ENCODE measurements at regions not wholly inside any gene's neighbourhood (a gene's known extent, or its start where the extent isn't known, plus 50 kb on each side); places are given as distances from the start of the nearest gene placed in this dataset.

- Mint-ChIP-seq H3K27me3 (no peaks in the 10 kb centered on the region), H3K4me3 (no peak overlapping the region), H3K27ac (no peak overlapping the region), H3K4me1 (no peaks in the 10 kb centered on the region), H3K9me3 (ENCODE audit: insufficient read depth) (peaks cover 5% of the 10 kb centered on the region)
- DNase-seq (no peak), ATAC-seq (ENCODE audit: low read depth) (no peak)
- Histone ChIP-seq H2AFZ (ENCODE audit: insufficient read depth, low read depth, low read length, poor library complexity, severe bottlenecking) (no peak overlapping the region), H3K36me3 (replicated peaks in 1 of 2; ENCODE audit: control extremely low read depth in 1 of 2, control insufficient read depth in 1 of 2, extremely low read depth in 1 of 2, insufficient read depth in 2 of 2, low read length in 1 of 2) (no peaks in the 10 kb centered on the region), H3K4me2 (replicated peaks; ENCODE audit: low read depth, low read length, poor library complexity, severe bottlenecking) (no peak overlapping the region), H3K9me3 (ENCODE audit: control extremely low read depth in 1 of 3, control insufficient read depth in 2 of 3, insufficient read depth in 1 of 3, low read length in 2 of 3) (peaks cover 0 to 4% (median 0%) of the 10 kb centered on the region in 3 donors), H3K9ac (ENCODE audit: low read length) (no peak overlapping the region), H3K79me2 (ENCODE audit: control insufficient read depth, insufficient read depth, low read length) (no peaks in the 10 kb centered on the region), H3K4me3 (ENCODE audit: control extremely low read depth in 1 of 5, extremely low read depth in 1 of 5, insufficient read depth in 1 of 5, low read depth in 2 of 5, low read length in 4 of 5) (no peak overlapping the region), H3K4me1 (ENCODE audit: control insufficient read depth in 2 of 2, insufficient read depth in 2 of 2, low read length in 2 of 2) (no peaks in the 10 kb centered on the region), H4K20me1 (ENCODE audit: control insufficient read depth, insufficient read depth, low read length, poor library complexity, severe bottlenecking) (no peaks in the 10 kb centered on the region), H3K27ac (ENCODE audit: low read length in 2 of 2) (no peak overlapping the region), H3K27me3 (replicated peaks in 1 of 4; ENCODE audit: control extremely low read depth in 1 of 4, control insufficient read depth in 3 of 4, insufficient read depth in 4 of 4, low read length in 3 of 4) (no peaks in the 10 kb centered on the region)
- POLR2A ChIA-PET = no interaction called here
- 80% methylated on average over 1 of the region's 1 CpG for WGBS (ENCODE audit: insufficient coverage)
- intact Hi-C loops (cut with micrococcal nuclease) = no loop called here
- CTCF ChIA-PET = no interaction called here
- no peak for TF ChIP-seq CTCF (IDR thresholded peaks at IDR 0.05)
- TF ChIP-seq EZH2 (IDR thresholded peaks at IDR 0.05; ENCODE audit: borderline replicate concordance, insufficient read depth, low read depth, low read length, poor library complexity, severe bottlenecking) = no peak
These were observed 356.2 kb downstream of the TMEM161B start for GRCh38 chr5:87912419-87912818.

DNA sequence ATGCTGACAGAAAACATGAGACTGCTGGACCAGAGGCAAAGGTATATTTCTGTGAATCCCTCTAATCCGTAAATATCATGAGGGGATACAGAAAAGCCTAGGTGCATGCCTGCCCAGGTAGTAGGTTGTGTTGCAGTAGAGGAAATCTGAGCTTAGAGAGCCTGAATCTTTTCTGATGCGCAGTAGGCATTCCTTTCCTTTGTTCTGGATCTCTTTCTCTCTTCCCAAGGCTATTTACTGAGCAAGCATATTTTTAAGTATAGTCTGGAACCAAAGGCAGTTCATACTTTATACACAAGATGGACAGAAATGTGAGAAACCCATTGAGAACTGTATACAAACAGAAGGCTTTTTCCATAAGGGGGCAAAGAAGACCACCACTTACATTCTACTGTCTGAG, 359.3 kb downstream of the TMEM161B start:
- H3K4me2 ChIP-seq (replicated peaks; ENCODE audit: low read depth, low read length, poor library complexity, severe bottlenecking) = no peak overlapping the region
- H3K27ac ChIP-seq (ENCODE audit: low read length in 2 of 2) = no peak overlapping the region
- no peak overlapping the region for H2AFZ ChIP-seq (ENCODE audit: insufficient read depth, low read depth, low read length, poor library complexity, severe bottlenecking)
- no peak overlapping the region for H3K4me3 Mint-ChIP-seq
- WGBS (ENCODE audit: insufficient coverage) = no CpG with 5 or more reads among the region's 2 CpGs
- ChIA-PET CTCF (no interaction called here), POLR2A (no interaction called here)
- no peaks in the 10 kb centered on the region for H3K4me1 Mint-ChIP-seq
- no peak for TF ChIP-seq CTCF (IDR thresholded peaks at IDR 0.05)
- no peak for TF ChIP-seq EZH2 (IDR thresholded peaks at IDR 0.05; ENCODE audit: borderline replicate concordance, insufficient read depth, low read depth, low read length, poor library complexity, severe bottlenecking)
- H3K79me2 ChIP-seq (ENCODE audit: control insufficient read depth, insufficient read depth, low read length) = no peaks in the 10 kb centered on the region
- peaks cover 5% of the 10 kb centered on the region for H3K9me3 Mint-ChIP-seq (ENCODE audit: insufficient read depth)
- no peaks in the 10 kb centered on the region for H3K4me1 ChIP-seq (ENCODE audit: control insufficient read depth in 2 of 2, insufficient read depth in 2 of 2, low read length in 2 of 2)
- no peaks in the 10 kb centered on the region for H3K27me3 ChIP-seq (replicated peaks in 1 of 4; ENCODE audit: control extremely low read depth in 1 of 4, control insufficient read depth in 3 of 4, insufficient read depth in 4 of 4, low read length in 3 of 4)
- intact Hi-C loops (cut with micrococcal nuclease) = no loop called here
- H3K4me3 ChIP-seq (ENCODE audit: control extremely low read depth in 1 of 5, extremely low read depth in 1 of 5, insufficient read depth in 1 of 5, low read depth in 2 of 5, low read length in 4 of 5) = no peak overlapping the region
- H3K27ac Mint-ChIP-seq = no peak overlapping the region
- H3K9ac ChIP-seq (ENCODE audit: low read length) = no peak overlapping the region
- no peaks in the 10 kb centered on the region for H4K20me1 ChIP-seq (ENCODE audit: control insufficient read depth, insufficient read depth, low read length, poor library complexity, severe bottlenecking)
- no peaks in the 10 kb centered on the region for H3K9me3 ChIP-seq (ENCODE audit: control extremely low read depth in 1 of 3, control insufficient read depth in 2 of 3, insufficient read depth in 1 of 3, low read length in 2 of 3)
- no peak for ATAC-seq (ENCODE audit: low read depth)
- H3K36me3 ChIP-seq (replicated peaks in 1 of 2; ENCODE audit: control extremely low read depth in 1 of 2, control insufficient read depth in 1 of 2, extremely low read depth in 1 of 2, insufficient read depth in 2 of 2, low read length in 1 of 2) = no peaks in the 10 kb centered on the region
- no peaks in the 10 kb centered on the region for H3K27me3 Mint-ChIP-seq
- DNase-seq = no peak

All from B cell (primary cell).